Hepatocyte (in vitro differentiated cells): ENCODE measurements at regions not wholly inside any gene's neighbourhood (a gene's known extent, or its start where the extent isn't known, plus 50 kb on each side); places are given as distances from the start of the nearest gene placed in this dataset.

Experiments used
- EZH2 ChIP-seq: fragments of 200-600 bp; sonication (generic); IDR thresholded peaks from 2 replicates; pipeline ENCODE4 v1.6.1; 2016; ENCODE audit warnings: antibody characterized with exemption, mild to moderate bottlenecking, borderline replicate concordance
- EZH2phosphoT487 ChIP-seq: fragments of 200-600 bp; sonication (generic); IDR thresholded peaks from one replicate; pipeline ENCODE4 v1.6.1; 2018; ENCODE audit warnings: antibody characterized with exemption, mild to moderate bottlenecking, low read depth, moderate library complexity; ENCODE audit not compliant: unreplicated experiment, severe bottlenecking
- TF ChIP-seq, protein P1 (sequence below): fragments of 200-600 bp; sonication (generic); IDR thresholded peaks from 2 replicates; pipeline ENCODE4 v1.5.1; 2016; ENCODE audit warnings: antibody characterized with exemption, mild to moderate bottlenecking; ENCODE audit not compliant: poor library complexity

DNA sequence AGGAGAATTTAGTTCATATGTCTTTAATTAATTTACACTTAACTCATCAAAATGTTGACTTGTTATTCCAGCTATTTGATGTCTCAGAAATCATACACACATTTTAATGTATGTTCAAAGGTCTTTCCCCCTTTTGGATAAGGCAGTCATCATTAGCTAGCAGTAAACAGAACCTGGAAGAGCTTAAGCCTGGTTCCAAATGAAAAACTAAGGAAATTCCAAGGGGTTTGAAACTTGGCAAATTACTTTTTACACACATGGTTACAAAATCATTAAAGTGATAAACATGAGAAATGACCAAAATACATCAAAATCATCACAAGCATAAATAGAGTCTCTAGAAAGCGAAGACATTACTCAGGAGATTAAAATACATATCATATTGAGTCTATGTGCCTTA is 359.8 kb upstream of the ZNF608 start:
- TF ChIP-seq, protein P1, sequence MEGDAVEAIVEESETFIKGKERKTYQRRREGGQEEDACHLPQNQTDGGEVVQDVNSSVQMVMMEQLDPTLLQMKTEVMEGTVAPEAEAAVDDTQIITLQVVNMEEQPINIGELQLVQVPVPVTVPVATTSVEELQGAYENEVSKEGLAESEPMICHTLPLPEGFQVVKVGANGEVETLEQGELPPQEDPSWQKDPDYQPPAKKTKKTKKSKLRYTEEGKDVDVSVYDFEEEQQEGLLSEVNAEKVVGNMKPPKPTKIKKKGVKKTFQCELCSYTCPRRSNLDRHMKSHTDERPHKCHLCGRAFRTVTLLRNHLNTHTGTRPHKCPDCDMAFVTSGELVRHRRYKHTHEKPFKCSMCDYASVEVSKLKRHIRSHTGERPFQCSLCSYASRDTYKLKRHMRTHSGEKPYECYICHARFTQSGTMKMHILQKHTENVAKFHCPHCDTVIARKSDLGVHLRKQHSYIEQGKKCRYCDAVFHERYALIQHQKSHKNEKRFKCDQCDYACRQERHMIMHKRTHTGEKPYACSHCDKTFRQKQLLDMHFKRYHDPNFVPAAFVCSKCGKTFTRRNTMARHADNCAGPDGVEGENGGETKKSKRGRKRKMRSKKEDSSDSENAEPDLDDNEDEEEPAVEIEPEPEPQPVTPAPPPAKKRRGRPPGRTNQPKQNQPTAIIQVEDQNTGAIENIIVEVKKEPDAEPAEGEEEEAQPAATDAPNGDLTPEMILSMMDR = no peak
- TF ChIP-seq EZH2 (no peak), EZH2phosphoT487 (no peak)
